ENCODE measurements at regions not wholly inside any gene's neighbourhood (a gene's known extent, or its start where the extent isn't known, plus 50 kb on each side); places are given as distances from the start of the nearest gene placed in this dataset.
A peak's percentile ranks its signal among the peaks of the same experiment; 100 is the strongest.

DNA sequence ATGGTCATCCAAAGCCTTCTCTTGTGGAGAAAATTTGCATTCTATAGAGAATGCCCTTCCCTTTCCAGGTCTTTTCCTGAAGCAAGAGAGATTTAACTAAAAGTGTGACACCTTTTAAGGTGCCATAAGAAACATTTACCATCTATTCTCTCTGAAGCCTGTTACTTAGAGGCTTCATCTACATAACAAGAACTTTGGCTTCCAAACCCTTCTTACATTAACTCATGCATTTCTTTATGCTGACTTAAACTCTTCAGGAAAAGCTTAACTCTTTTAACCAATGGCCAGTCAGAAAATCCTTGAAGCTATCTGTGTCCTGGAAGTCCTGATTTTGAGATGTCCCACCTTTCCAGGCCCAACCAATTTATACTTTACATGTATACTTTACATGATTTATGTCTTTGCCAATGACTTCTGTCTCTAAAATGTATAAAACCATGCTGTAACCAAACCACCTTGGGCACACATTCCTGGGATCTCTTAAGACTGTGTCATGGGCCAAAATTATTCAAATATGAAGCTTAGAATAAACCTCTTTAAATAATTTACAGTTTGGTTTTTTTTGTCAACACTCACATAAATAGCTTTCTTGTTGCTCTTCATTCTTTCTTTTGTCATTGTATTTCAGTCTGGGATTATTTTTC lies 472.6 kb upstream of the NECTIN3 start:
- TF ChIP-seq, protein P1, sequence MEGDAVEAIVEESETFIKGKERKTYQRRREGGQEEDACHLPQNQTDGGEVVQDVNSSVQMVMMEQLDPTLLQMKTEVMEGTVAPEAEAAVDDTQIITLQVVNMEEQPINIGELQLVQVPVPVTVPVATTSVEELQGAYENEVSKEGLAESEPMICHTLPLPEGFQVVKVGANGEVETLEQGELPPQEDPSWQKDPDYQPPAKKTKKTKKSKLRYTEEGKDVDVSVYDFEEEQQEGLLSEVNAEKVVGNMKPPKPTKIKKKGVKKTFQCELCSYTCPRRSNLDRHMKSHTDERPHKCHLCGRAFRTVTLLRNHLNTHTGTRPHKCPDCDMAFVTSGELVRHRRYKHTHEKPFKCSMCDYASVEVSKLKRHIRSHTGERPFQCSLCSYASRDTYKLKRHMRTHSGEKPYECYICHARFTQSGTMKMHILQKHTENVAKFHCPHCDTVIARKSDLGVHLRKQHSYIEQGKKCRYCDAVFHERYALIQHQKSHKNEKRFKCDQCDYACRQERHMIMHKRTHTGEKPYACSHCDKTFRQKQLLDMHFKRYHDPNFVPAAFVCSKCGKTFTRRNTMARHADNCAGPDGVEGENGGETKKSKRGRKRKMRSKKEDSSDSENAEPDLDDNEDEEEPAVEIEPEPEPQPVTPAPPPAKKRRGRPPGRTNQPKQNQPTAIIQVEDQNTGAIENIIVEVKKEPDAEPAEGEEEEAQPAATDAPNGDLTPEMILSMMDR (IDR thresholded peaks at IDR 0.05; ENCODE audit: insufficient read depth, low read depth, low read length), result no peak
- H3K4me3 ChIP-seq (ENCODE audit: low read depth, low read length), result no peak overlapping the region
- peak; percentile 8 for DNase-seq (ENCODE audit: low read depth)

DNA sequence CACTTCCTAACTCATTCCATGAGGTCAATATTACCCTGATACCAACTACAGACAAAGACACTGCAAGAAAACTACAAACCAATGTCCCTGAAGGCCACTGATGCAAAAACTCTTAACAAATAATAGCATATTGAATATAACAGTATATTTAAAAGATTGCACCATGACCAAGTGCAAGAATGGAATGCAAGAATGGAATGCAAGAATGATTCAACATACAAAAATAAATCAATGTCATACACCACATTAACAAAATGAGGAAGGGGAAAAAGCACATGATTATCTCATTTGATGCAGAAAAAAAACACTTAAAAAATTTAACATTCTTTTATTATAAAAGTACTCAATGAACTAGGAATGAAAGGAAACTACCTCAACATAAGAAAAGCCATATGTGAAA lies 463.1 kb upstream of the NECTIN3 start:
- H3K4me3 ChIP-seq (ENCODE audit: low read depth, low read length), result no peak overlapping the region
- DNase-seq (ENCODE audit: low read depth), result no peak
- TF ChIP-seq, protein P1 (IDR thresholded peaks at IDR 0.05; ENCODE audit: insufficient read depth, low read depth, low read length), result no peak

DNA sequence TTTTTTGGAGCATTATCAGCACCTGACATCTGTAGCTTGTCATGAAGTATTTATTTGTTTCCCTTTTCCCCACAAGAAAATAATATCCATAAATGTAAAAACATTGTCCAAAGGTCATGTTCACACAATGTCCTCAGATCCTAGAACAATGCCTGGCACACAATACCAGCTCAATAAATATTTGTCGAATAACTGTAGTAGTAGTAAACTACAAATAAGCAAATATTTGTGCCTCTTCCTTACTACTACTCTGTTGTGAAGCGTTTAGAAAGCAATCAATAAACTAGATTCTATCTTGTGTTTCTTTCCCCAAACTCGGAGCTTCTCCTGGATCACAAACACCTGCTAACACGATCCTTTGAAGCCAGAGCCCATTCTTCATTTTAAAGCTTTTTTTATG lies 459.6 kb upstream of the NECTIN3 start:
- no peak for DNase-seq (ENCODE audit: low read depth)
- no peak overlapping the region for H3K4me3 ChIP-seq (ENCODE audit: low read depth, low read length)
- TF ChIP-seq, protein P1 (IDR thresholded peaks at IDR 0.05; ENCODE audit: insufficient read depth, low read depth, low read length), result no peak

DNA sequence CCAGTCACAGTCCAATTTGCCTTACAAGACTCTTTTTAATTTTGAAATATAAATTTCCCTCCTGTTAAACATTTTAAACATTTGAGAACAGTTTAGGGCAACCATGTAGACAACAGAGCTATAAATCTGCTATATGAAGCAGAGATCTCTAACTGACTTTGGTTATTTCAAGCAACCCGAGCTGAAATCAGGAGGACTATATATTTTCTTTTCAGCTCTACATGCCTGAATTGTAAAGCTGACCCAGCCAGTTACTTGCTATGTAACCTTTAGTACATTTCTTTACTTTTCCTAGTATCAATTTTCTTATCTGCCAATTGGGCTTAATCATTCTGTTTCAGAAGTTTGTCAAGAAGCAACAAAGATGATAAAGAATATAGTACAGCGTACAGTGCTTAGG lies 457.4 kb upstream of the NECTIN3 start:
- TF ChIP-seq, protein P1 (IDR thresholded peaks at IDR 0.05; ENCODE audit: insufficient read depth, low read depth, low read length), result no peak
- no peak overlapping the region for H3K4me3 ChIP-seq (ENCODE audit: low read depth, low read length)
- DNase-seq (ENCODE audit: low read depth), result no peak

DNA sequence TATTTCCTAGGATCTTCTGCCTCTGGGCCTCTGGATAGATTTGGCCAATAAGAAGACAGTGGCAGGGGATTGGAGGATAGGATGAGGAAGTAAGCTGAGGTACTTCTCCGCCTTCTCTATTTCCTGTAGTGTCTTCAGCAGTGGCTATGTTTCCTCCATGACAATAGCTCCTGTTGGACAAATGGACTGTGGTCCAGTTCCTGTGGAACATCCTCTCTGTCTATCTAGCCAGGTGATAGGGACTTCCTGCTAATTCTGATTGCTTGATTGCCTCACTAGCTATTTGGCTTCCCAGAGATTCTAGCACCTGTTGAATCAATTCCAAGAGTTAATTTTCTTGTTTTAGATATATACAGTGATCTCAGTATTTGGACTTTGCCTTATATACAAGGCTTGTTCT lies 456.2 kb upstream of the NECTIN3 start:
- TF ChIP-seq, protein P1 (IDR thresholded peaks at IDR 0.05; ENCODE audit: insufficient read depth, low read depth, low read length), result no peak
- H3K4me3 ChIP-seq (ENCODE audit: low read depth, low read length), result no peak overlapping the region
- DNase-seq (ENCODE audit: low read depth), result no peak

DNA sequence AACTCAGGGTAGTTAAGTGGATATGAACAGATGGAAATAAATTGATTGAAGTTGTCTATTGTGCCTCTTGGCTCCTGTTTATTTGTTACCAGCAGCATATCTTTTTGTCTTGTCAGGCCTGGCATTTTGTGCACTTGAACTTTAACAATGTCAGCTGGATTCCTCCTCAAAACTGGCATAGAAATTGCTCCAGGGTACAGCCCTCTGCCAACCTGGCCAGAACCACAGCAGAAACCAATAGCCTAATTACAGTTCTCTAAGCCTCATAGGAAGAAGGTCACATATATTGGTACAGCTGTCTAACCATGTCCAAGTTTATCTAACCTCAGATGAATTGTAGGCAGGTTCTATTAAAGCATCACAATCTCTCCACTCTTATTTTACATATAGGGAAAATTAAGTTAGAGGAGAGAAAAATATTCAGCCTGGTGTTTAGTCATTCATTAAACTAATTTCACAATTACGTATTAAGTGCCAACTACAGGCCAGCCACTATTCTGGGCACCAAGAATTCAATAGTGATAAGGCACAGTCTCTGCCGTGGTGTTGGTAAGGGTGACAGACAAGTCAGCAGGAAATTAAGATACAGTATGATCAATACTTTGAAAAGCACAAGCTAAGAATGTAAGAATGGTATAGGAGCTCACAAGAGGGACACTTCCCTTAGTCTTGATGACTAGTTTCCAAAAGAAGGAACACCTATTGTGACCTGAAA lies 452.9 kb upstream of the NECTIN3 start:
- H3K4me3 ChIP-seq (ENCODE audit: low read depth, low read length), result no peak overlapping the region
- TF ChIP-seq, protein P1 (IDR thresholded peaks at IDR 0.05; ENCODE audit: insufficient read depth, low read depth, low read length), result no peak
- DNase-seq (ENCODE audit: low read depth), result no peak
